Activated CD4-positive, alpha-beta memory T cell treated with anti-CD3 and anti-CD28 coated beads for 36 hours (primary cell): ENCODE measurements at regions not wholly inside any gene's neighbourhood (a gene's known extent, or its start where the extent isn't known, plus 50 kb on each side); places are given as distances from the start of the nearest gene placed in this dataset.

ENCODE experiments used
- CTCF ChIA-PET: fragments of 350-600 bp; sonication (Branson Sonifier 250); formaldehyde crosslinking; loops from one replicate; lab custom pipeline; 2021; ENCODE audit warnings: antibody characterized with exemption, inconsistent platforms; lab: Charles Lee
- POLR2A ChIA-PET: fragments of 350-600 bp; sonication (Branson Sonifier 250); formaldehyde crosslinking; loops from one replicate; lab custom pipeline; 2021; ENCODE audit warnings: antibody characterized with exemption; lab: Charles Lee
- DNase-seq: peaks from one replicate; pipeline ENCODE4 v3.0.0-alpha.2; 2020
- H3K27ac Mint-ChIP-seq: one replicate; pipeline ENCODE4 v1.8.0; 2021; ENCODE audit warnings: mixed read lengths
- H3K27me3 Mint-ChIP-seq: one replicate; pipeline ENCODE4 v1.8.0; 2021; ENCODE audit warnings: mixed read lengths
- H3K36me3 Mint-ChIP-seq: one replicate; pipeline ENCODE4 v1.8.0; 2021; ENCODE audit warnings: mixed read lengths
- H3K4me1 Mint-ChIP-seq: one replicate; pipeline ENCODE4 v1.8.0; 2021; ENCODE audit warnings: low read depth, mixed read lengths
- H3K4me3 Mint-ChIP-seq: one replicate; pipeline ENCODE4 v1.8.0; 2021; ENCODE audit warnings: mild to moderate bottlenecking, mixed read lengths
- H3K9me3 Mint-ChIP-seq: one replicate; pipeline ENCODE4 v1.8.0; 2021; ENCODE audit warnings: mixed read lengths
- intact Hi-C: fragments of 100-400 bp; cut with micrococcal nuclease; formaldehyde crosslinking; loops from one replicate; pipeline ENCODE4 v1.15.1; 2023

- no peaks in the 10 kb centered on the region for H3K4me1 Mint-ChIP-seq
- ChIA-PET CTCF (interaction anchor here (0.8 kb wide), 1 partner anchor 1887 kb away, joined by 3 read pairs; no protein-coding TSS in a partner anchor), POLR2A (no interaction called here)
- H3K4me3 Mint-ChIP-seq: no peak overlapping the region
- H3K27me3 Mint-ChIP-seq: peaks cover 7% of the 10 kb centered on the region
- H3K27ac Mint-ChIP-seq: no peak overlapping the region
- no peaks in the 10 kb centered on the region for H3K36me3 Mint-ChIP-seq
- intact Hi-C loops: no loop called here
- no peaks in the 10 kb centered on the region for H3K9me3 Mint-ChIP-seq
- no peak for DNase-seq
Observed at GRCh38 chr10:9625304-9625703, 1392.4 kb upstream of the CELF2 start.

GRCh38 chr10:9634466-9634865 lies 1383.2 kb upstream of the CELF2 start:
- intact Hi-C loops: no loop called here
- Mint-ChIP-seq H3K36me3 (no peaks in the 10 kb centered on the region), H3K27ac (no peak overlapping the region), H3K4me1 (no peaks in the 10 kb centered on the region), H3K9me3 (peaks cover 3% of the 10 kb centered on the region), H3K27me3 (peaks cover 4% of the 10 kb centered on the region), H3K4me3 (no peak overlapping the region)
- DNase-seq: no peak
- POLR2A ChIA-PET: no interaction called here
- CTCF ChIA-PET: interaction anchor here (0.7 kb wide), 1 partner anchor 764 kb away, joined by 3 read pairs; no protein-coding TSS in a partner anchor

- no peaks in the 10 kb centered on the region for H3K27me3 Mint-ChIP-seq
- DNase-seq: no peak
- no peaks in the 10 kb centered on the region for H3K36me3 Mint-ChIP-seq
- H3K4me1 Mint-ChIP-seq: no peaks in the 10 kb centered on the region
- ChIA-PET POLR2A (no interaction called here), CTCF (no interaction called here)
- no peak overlapping the region for H3K4me3 Mint-ChIP-seq
- no peak overlapping the region for H3K27ac Mint-ChIP-seq
- H3K9me3 Mint-ChIP-seq: peaks cover under 1% of the 10 kb centered on the region
- intact Hi-C loops: no loop called here
Observed at GRCh38 chr10:9635691-9636090, 1382.0 kb upstream of the CELF2 start.

- H3K9me3 Mint-ChIP-seq: no peaks in the 10 kb centered on the region
- ChIA-PET CTCF (no interaction called here), POLR2A (no interaction called here)
- no peaks in the 10 kb centered on the region for H3K36me3 Mint-ChIP-seq
- no peak overlapping the region for H3K4me3 Mint-ChIP-seq
- intact Hi-C loops: no loop called here
- no peaks in the 10 kb centered on the region for H3K27me3 Mint-ChIP-seq
- no peak for DNase-seq
- no peak overlapping the region for H3K27ac Mint-ChIP-seq
- H3K4me1 Mint-ChIP-seq: no peaks in the 10 kb centered on the region
Observed at GRCh38 chr10:9636216-9636615, 1381.5 kb upstream of the CELF2 start.

GRCh38 chr10:9643782-9644181 lies 1373.9 kb upstream of the CELF2 start:
- Mint-ChIP-seq H3K4me3 (no peak overlapping the region), H3K9me3 (peaks cover 18% of the 10 kb centered on the region), H3K36me3 (no peaks in the 10 kb centered on the region), H3K27ac (no peak overlapping the region), H3K4me1 (no peaks in the 10 kb centered on the region), H3K27me3 (no peaks in the 10 kb centered on the region)
- POLR2A ChIA-PET: no interaction called here
- CTCF ChIA-PET: no interaction called here
- intact Hi-C loops: no loop called here
- DNase-seq: no peak

GRCh38 chr10:9645404-9645803 lies 1372.3 kb upstream of the CELF2 start:
- ChIA-PET POLR2A (no interaction called here), CTCF (no interaction called here)
- Mint-ChIP-seq H3K4me3 (no peak overlapping the region), H3K4me1 (no peaks in the 10 kb centered on the region), H3K27ac (no peak overlapping the region), H3K9me3 (peaks cover 18% of the 10 kb centered on the region), H3K27me3 (no peaks in the 10 kb centered on the region), H3K36me3 (no peaks in the 10 kb centered on the region)
- no peak for DNase-seq
- intact Hi-C loops: no loop called here

- H3K27me3 Mint-ChIP-seq: no peaks in the 10 kb centered on the region
- H3K4me3 Mint-ChIP-seq: no peak overlapping the region
- H3K36me3 Mint-ChIP-seq: no peaks in the 10 kb centered on the region
- no peaks in the 10 kb centered on the region for H3K4me1 Mint-ChIP-seq
- DNase-seq: no peak
- H3K9me3 Mint-ChIP-seq: peaks cover 18% of the 10 kb centered on the region
- H3K27ac Mint-ChIP-seq: no peak overlapping the region
- intact Hi-C loops: no loop called here
- ChIA-PET CTCF (no interaction called here), POLR2A (no interaction called here)
Observed at GRCh38 chr10:9645928-9646600, 1371.6 kb upstream of the CELF2 start.

- Mint-ChIP-seq H3K27ac (no peak overlapping the region), H3K4me1 (no peaks in the 10 kb centered on the region), H3K27me3 (no peaks in the 10 kb centered on the region), H3K36me3 (no peaks in the 10 kb centered on the region), H3K4me3 (no peak overlapping the region), H3K9me3 (no peaks in the 10 kb centered on the region)
- POLR2A ChIA-PET: no interaction called here
- DNase-seq: no peak
- CTCF ChIA-PET: no interaction called here
- intact Hi-C loops: no loop called here
Observed at GRCh38 chr10:9654261-9654660, 1363.4 kb upstream of the CELF2 start.

- ChIA-PET CTCF (no interaction called here), POLR2A (no interaction called here)
- Mint-ChIP-seq H3K4me3 (no peak overlapping the region), H3K9me3 (no peaks in the 10 kb centered on the region), H3K4me1 (no peaks in the 10 kb centered on the region), H3K27ac (no peak overlapping the region), H3K36me3 (no peaks in the 10 kb centered on the region), H3K27me3 (no peaks in the 10 kb centered on the region)
- DNase-seq: no peak
- intact Hi-C loops: no loop called here
Observed at GRCh38 chr10:9656386-9656785, 1361.3 kb upstream of the CELF2 start.

GRCh38 chr10:9656996-9657395 lies 1360.7 kb upstream of the CELF2 start:
- POLR2A ChIA-PET: no interaction called here
- DNase-seq: no peak
- intact Hi-C loops: no loop called here
- CTCF ChIA-PET: no interaction called here
- no peak overlapping the region for H3K27ac Mint-ChIP-seq
- no peak overlapping the region for H3K4me3 Mint-ChIP-seq
- H3K36me3 Mint-ChIP-seq: no peaks in the 10 kb centered on the region
- no peaks in the 10 kb centered on the region for H3K9me3 Mint-ChIP-seq
- H3K4me1 Mint-ChIP-seq: no peaks in the 10 kb centered on the region
- H3K27me3 Mint-ChIP-seq: no peaks in the 10 kb centered on the region

GRCh38 chr10:9657530-9657929 lies 1360.1 kb upstream of the CELF2 start:
- DNase-seq: no peak
- Mint-ChIP-seq H3K27me3 (no peaks in the 10 kb centered on the region), H3K36me3 (no peaks in the 10 kb centered on the region), H3K27ac (no peak overlapping the region), H3K4me3 (no peak overlapping the region), H3K4me1 (no peaks in the 10 kb centered on the region), H3K9me3 (no peaks in the 10 kb centered on the region)
- CTCF ChIA-PET: no interaction called here
- POLR2A ChIA-PET: no interaction called here
- intact Hi-C loops: no loop called here

GRCh38 chr10:9668411-9668810 lies 1349.3 kb upstream of the CELF2 start:
- Mint-ChIP-seq H3K4me3 (no peak overlapping the region), H3K36me3 (no peaks in the 10 kb centered on the region), H3K27ac (no peak overlapping the region), H3K9me3 (no peaks in the 10 kb centered on the region), H3K27me3 (no peaks in the 10 kb centered on the region), H3K4me1 (no peaks in the 10 kb centered on the region)
- no peak for DNase-seq
- CTCF ChIA-PET: no interaction called here
- intact Hi-C loops: no loop called here
- POLR2A ChIA-PET: no interaction called here

GRCh38 chr10:9670911-9671310 lies 1346.8 kb upstream of the CELF2 start:
- Mint-ChIP-seq H3K27me3 (peaks cover 3% of the 10 kb centered on the region), H3K9me3 (no peaks in the 10 kb centered on the region), H3K36me3 (no peaks in the 10 kb centered on the region), H3K4me3 (no peak overlapping the region), H3K27ac (no peak overlapping the region), H3K4me1 (no peaks in the 10 kb centered on the region)
- CTCF ChIA-PET: no interaction called here
- DNase-seq: no peak
- POLR2A ChIA-PET: no interaction called here
- intact Hi-C loops: no loop called here
